Thyroid gland (tissue), 4 donors: ENCODE measurements at regions not wholly inside any gene's neighbourhood (a gene's known extent, or its start where the extent isn't known, plus 50 kb on each side); places are given as distances from the start of the nearest gene placed in this dataset. TPM values are rescaled to one million over a fixed set of nuclear protein-coding genes. Genes with fewer than 3 reads are reported as not detected.

Experiments
- DNase-seq, 2 donors: peaks; one replicate each; pipeline ENCODE4 v3.0.0-alpha.2; 2019
- H3K27ac ChIP-seq, 3 donors: fragments of 200-600 bp; sonication (generic); 1 replicate in 2 of 3; 2 replicates in 1 of 3; pipeline ENCODE4 v1.5.1; 2016 to 2019; ENCODE audit warnings: mild to moderate bottlenecking in 1 of 3, moderate library complexity in 1 of 3
- H3K27me3 ChIP-seq: fragments of 200-600 bp; sonication (generic); one replicate; pipeline ENCODE4 v1.5.1; 2019
- H3K36me3 ChIP-seq, 2 donors: fragments of 200-600 bp; sonication (generic); one replicate each; pipeline ENCODE4 v1.5.1; 2016 to 2019
- H3K4me1 ChIP-seq, 2 donors: fragments of 200-600 bp; sonication (generic); one replicate each; pipeline ENCODE4 v1.5.1; 2017 to 2019
- H3K4me3 ChIP-seq, 3 donors: fragments of 200-600 bp; sonication (generic); replicated peaks in 1 of 3; 1 replicate in 2 of 3; 2 replicates in 1 of 3; pipeline ENCODE4 v1.5.1; 2016; ENCODE audit warnings: mild to moderate bottlenecking in 1 of 3
- H3K9me3 ChIP-seq: fragments of 200-600 bp; sonication (generic); one replicate; pipeline ENCODE4 v1.5.1; 2017
- CTCF ChIP-seq, 6 experiments: fragments of 200-600 bp in 3 of 6; fragments of 450-650 bp in 3 of 6; sonication (generic) in 3 of 6; IDR thresholded peaks; one replicate each; pipeline ENCODE4 v1.5.1; 2016 to 2019; ENCODE audit warnings: antibody characterized with exemption in 6 of 6, mild to moderate bottlenecking in 2 of 6, inconsistent platforms in 1 of 6, moderate library complexity in 1 of 6
- POLR2A ChIP-seq, 2 donors: fragments of 450-650 bp; IDR thresholded peaks; one replicate each; pipeline ENCODE4 v1.6.1; 2017; ENCODE audit warnings: antibody characterized with exemption in 2 of 2, mild to moderate bottlenecking in 2 of 2, moderate library complexity in 1 of 2
- WGBS, 2 donors: methylation state at CpG; one replicate each; pipeline ENCODE4 v1.1.5; 2017; 5-methylcytosine and 5-hydroxymethylcytosine counted together
- intact Hi-C: fragments of 100-400 bp; cut with DNase I; formaldehyde crosslinking; loops from one replicate; pipeline ENCODE4 v1.15.1; 2023
- small RNA-seq: library from RNA; depleted of rRNA; stranded (forward); fragments of <200 nt; gene quantifications from one replicate; pipeline ENCODE3, GENCODE V24; 2016

- Histone ChIP-seq H3K4me1 (no peaks in the 10 kb centered on the region), H3K36me3 (no peaks in the 10 kb centered on the region), H3K27me3 (no peaks in the 10 kb centered on the region), H3K27ac (no peak overlapping the region), H3K4me3 (no peak overlapping the region), H3K9me3 (no peaks in the 10 kb centered on the region)
- 88 to 91% methylated on average over 1 of the region's 1 CpG for WGBS, 2 donors
- TF ChIP-seq CTCF (IDR thresholded peaks at IDR 0.05) (no peak), POLR2A (IDR thresholded peaks at IDR 0.05) (no peak)
- intact Hi-C loops = no loop called here
- DNase-seq = no peak
Measured at GRCh38 chr5:153429761-153430380, 60.6 kb upstream of the GRIA1 start.

GRCh38 chr5:153432583-153432982 is 57.9 kb upstream of the GRIA1 start:
- intact Hi-C loops = no loop called here
- no peak overlapping the region for H3K4me3 ChIP-seq
- no peaks in the 10 kb centered on the region for H3K9me3 ChIP-seq
- H3K4me1 ChIP-seq = no peaks in the 10 kb centered on the region
- WGBS, 2 donors = 63 to 67% methylated on average over 3 of the region's 3 CpGs
- H3K27me3 ChIP-seq = no peaks in the 10 kb centered on the region
- H3K36me3 ChIP-seq = no peaks in the 10 kb centered on the region
- H3K27ac ChIP-seq = no peak overlapping the region
- no peak for TF ChIP-seq CTCF (IDR thresholded peaks at IDR 0.05)
- TF ChIP-seq POLR2A (IDR thresholded peaks at IDR 0.05) = no peak
- no peak for DNase-seq

GRCh38 chr5:153437251-153437650 is 53.2 kb upstream of the GRIA1 start:
- H3K4me3 ChIP-seq = no peak overlapping the region
- H3K27me3 ChIP-seq = no peaks in the 10 kb centered on the region
- H3K4me1 ChIP-seq = no peaks in the 10 kb centered on the region
- no peak for DNase-seq
- no peaks in the 10 kb centered on the region for H3K9me3 ChIP-seq
- H3K27ac ChIP-seq = no peak overlapping the region
- TF ChIP-seq POLR2A (IDR thresholded peaks at IDR 0.05) (no peak), CTCF (IDR thresholded peaks at IDR 0.05) (no peak)
- intact Hi-C loops = no loop called here
- no peaks in the 10 kb centered on the region for H3K36me3 ChIP-seq

DNA sequence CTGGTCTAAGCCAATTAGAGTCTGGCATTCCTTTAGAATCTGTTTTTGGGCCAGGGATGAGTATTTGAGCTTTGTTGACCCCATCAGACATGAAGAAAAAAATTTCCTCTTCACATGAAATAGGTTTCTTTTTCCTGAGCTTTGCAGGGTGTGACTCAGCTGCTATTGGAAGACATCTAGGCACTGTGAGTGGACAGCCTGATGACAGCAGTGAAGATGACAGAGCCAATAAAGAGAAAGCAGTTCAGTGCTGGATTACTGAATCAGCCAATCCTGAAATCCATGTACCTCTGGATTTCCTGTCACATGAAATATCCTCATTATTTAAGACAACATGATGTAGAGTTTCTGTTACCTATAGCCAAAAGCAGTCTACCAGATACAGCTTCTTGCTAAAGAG is 51.3 kb upstream of the GRIA1 start:
- no peak for DNase-seq
- Histone ChIP-seq H3K9me3 (no peaks in the 10 kb centered on the region), H3K27ac (no peak overlapping the region), H3K36me3 (no peaks in the 10 kb centered on the region), H3K4me3 (no peak overlapping the region), H3K27me3 (no peaks in the 10 kb centered on the region), H3K4me1 (no peaks in the 10 kb centered on the region)
- intact Hi-C loops = no loop called here
- no peak for TF ChIP-seq CTCF (IDR thresholded peaks at IDR 0.05)
- no peak for TF ChIP-seq POLR2A (IDR thresholded peaks at IDR 0.05)

Small RNAs in the stretch of these regions (small RNA-seq; reads per million reads assigned to genes)
- gene AC008571.1 = not detected
